NK-92 (cell line): ENCODE measurements at regions not wholly inside any gene's neighbourhood (a gene's known extent, or its start where the extent isn't known, plus 50 kb on each side); places are given as distances from the start of the nearest gene placed in this dataset.
"Not testable (repeated sequence)": the region's sequence is repeated elsewhere in the genome, so short reads cannot be mapped to it uniquely, and the experiment has no call there.

Experiments
- DNase-seq: peaks from one replicate; lab custom pipeline; 2025; ENCODE audit not compliant: unreplicated experiment; lab: John Stamatoyannopoulos, UW

DNA sequence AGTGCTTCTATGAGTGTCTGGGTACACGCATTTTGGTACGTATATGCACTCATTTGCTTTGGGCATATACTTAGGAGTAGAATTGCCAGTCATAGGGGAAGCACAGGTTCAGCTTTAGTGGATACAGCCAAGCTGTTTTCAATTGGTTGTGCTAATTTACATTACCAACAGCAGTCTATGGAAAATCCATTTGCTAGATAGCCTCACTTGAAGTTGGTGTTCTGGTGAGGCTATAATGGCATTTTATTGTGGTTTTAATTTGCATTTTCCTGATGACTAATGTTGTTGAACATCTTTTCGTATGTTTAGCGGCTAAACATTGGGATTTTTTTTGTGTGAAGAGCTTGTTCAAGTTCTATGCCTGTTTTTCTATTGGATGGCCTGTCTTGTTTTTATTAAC is 76.8 kb upstream of the ANKH start:
- DNase-seq, result no peak

DNA sequence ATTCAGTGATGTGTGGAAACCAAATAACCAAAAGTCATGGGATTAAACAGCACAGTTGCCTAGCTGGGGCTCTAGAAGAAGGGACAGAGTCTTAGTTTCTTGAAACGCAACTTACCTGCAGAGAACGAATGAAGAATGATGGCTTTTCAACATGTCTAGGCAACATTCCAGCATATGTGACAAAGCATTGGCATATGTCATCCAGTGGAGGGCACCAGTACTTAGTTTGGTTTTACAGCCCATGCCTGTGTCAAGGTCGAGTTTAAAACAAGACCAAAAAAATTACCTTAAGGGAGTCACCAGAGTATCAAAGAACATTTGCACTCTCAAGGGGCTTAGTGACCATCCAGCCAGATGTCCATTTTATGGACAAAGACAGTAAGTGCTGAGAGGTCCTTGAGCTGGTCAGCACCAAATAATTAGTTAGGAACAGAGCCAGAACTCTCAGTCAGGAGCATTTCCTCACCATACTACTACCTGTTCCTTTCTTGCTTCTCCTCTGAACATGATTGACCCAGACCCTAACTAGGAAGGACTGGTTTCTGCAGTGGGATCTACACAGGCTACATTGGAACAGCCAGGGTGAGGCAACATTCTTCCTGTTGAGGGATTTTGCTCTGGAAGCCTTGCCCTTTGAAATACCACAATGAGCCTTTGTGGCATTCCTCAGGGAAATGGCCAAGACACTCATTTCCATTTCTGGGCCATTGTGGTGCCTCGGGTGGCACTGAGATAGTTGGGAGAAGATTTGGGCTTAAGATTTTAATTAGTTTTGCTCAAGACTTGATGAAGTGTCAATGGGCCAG is 75.4 kb upstream of the ANKH start:
- no peak for DNase-seq

GRCh38 chr5:14945450-14945849 is 73.9 kb upstream of the ANKH start:
- no peak for DNase-seq

DNA sequence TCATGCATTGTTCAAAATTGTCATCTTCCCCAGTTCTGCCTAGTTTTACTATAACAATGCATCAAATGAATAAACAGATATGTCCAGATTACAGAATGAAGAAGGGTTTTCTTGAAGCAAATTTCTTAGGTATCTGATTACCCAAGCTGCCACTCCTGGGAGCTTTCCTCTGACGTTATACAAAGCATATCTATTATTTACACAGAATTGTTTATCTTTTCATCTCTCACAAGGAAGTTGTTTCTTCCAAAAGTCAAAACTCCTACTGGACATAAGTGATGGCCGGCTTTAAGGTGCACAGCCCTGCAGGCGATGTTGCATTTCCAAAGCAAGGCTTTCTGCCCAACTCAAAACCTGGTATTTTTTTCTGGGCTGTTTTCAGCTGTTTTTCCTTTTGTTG is 73.4 kb upstream of the ANKH start:
- DNase-seq, result no peak

DNA sequence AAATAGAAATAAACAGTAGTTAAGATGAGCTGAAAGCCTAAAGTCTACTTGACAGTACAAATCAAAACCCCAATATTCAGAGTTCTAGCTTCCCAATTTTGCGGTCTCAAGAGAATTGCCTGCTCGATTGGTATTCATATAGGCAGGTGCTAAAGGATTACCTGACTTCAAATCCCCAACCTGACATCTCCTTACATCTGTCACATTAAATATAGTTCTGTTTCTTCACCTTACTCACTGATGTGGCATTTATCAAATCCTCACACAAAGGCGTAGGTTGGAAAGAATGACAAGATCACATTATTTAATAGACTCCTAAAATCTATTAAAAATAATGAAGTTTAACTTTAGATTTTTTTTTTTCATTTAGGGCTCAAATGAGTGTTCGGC is 72.8 kb upstream of the ANKH start:
- DNase-seq, result no peak

GRCh38 chr5:14942212-14942611 is 70.6 kb upstream of the ANKH start:
- no peak for DNase-seq

DNA sequence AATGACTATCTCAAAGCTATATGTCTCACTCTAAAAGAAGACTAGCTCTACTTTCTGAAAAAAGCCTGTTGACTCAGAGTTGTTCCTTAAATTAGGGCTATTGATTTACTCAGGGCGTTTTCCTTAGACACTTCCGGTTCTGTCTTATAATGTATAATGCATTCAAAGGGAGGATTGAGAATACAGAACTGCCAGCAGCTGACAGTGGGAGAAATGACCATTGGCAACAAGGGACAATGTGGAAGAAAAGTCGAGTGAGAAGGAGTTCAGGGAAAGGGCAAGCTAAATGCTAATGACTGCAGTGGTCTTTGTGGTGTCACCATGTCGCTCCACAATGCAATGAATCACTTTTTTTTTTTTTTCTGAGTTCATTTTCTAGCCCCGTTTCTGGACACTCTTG is 65.7 kb upstream of the ANKH start:
- DNase-seq, result no peak

GRCh38 chr5:14936588-14936987 is 65.0 kb upstream of the ANKH start:
- DNase-seq, result no peak

- no peak for DNase-seq
These were observed 63.8 kb upstream of the ANKH start for GRCh38 chr5:14935341-14935740.

GRCh38 chr5:14932902-14933469 is 61.4 kb upstream of the ANKH start:
- no peak for DNase-seq

DNA sequence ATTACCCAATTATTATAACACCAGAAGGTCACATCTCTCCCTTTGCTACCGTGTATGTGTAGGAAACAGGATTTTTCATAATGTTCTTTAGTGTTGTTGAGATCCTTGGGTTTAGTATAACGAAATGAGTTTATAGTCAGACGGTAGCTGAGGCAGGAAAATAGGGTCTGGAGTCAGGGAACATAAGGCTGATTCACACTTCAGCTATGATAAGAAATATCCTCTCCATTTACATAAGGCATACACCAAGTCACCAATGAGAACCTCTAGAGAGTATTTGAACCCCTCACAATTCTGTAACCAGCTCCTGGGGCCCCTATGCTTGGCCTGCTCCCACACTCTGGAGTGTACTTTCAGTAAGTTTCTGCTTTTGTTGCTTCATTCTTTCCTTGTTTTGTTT is 58.9 kb upstream of the ANKH start:
- no peak for DNase-seq

- DNase-seq, result no peak
These were observed 57.9 kb upstream of the ANKH start for GRCh38 chr5:14929293-14930065.

DNA sequence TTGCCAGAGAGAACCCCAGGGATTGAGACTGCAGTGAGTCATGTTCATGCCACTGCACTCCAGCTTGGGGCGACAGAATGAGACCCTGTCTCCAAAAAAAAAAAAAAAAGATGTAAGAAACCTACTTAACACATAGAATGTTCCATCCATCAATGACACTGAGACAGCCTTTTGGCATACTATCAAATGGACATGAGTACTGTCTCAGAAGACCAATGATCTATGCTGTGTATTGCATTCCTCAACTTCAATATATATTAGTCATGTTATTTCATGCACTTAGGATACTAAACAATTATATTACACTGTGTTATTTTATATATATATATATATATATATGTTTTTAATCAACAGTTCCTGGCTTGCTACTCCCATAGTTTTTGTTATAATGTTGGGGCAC is 57.1 kb upstream of the ANKH start:
- no peak for DNase-seq

DNA sequence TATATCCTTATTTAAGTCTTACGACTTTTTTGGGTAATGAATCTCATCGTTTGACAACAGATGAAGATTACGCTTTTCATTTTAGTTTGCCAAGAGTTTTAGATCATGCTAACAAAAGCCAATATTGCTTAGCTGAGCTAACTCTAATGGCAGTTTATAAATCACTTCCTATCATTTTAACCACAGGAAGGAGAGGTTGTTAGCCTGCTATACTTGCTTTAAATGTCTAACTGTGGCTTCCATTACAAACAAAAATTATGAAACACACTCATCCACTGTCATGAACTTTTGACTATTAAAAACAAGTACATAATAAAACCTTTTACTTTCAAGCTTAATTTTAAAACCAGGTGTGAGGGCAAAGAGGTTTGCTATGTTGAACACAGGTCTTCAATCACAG is 53.7 kb upstream of the ANKH start:
- no peak for DNase-seq

DNA sequence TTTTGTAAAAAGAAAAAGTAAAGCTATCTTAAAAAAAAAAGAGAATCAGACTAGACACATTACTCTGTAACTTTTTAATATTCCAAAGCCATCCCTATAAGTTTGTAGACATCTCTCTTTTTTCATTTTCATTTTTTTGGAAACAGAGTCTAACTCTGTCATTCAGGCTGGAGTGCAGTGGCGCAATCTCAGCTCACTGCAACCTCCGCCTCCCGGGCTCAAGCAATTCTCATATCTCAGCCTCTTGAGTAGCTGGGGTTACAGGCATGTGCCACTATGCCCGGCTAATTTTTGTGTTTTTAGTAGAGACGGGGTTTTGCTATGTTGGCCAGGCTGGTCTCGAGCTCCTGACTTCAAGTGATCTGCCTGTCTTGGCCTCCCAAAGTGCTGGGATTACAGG is 51.4 kb upstream of the ANKH start:
- not testable (repeated sequence) for DNase-seq

DNA sequence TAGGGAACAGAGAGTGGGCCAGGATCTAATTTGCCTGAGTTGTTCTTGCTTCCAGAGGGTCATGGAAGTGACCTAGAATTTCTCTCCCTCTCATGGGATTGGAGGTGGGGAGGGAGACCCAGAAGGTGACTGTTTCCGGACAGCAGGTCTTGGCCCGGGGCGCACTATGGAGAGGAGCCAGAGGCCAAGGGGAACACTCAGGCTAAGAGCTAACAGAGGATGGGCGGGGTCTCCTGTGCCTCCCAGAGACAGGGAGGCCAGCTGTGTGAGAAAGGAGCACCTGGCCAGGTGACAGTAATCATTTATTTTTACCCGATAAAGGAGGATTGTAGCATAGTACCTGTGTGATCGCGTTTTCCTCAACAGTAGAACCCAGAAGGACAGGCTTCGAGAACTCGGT is 50.9 kb upstream of the ANKH start:
- no peak for DNase-seq
